ENCODE measurements at regions not wholly inside any gene's neighbourhood (a gene's known extent, or its start where the extent isn't known, plus 50 kb on each side); places are given as distances from the start of the nearest gene placed in this dataset.

GRCh38 chr6:105626295-105627158 is 223.6 kb upstream of the PREP start:
- ATAC-seq (no peak), FAIRE-seq (no peak), DNase-seq (ENCODE audit: low read depth in 1 of 2, low spot score in 1 of 2) (no peak)
- Histone ChIP-seq H3K27ac (no peak overlapping the region), H3K4me2 (no peak overlapping the region), H3K4me1 (no peaks in the 10 kb centered on the region), H3K9me3 (no peaks in the 10 kb centered on the region), H3K4me3 (no peak overlapping the region)
- 86% methylated on average over 2 of the region's 2 CpGs for WGBS (ENCODE audit: missing lambda C conversion rate)
- ChIA-PET POLR2A (no interaction called here), CTCF (no interaction called here)
- TF ChIP-seq HMGXB4 (CRISPR knock-in tag; IDR thresholded peaks at IDR 0.05; ENCODE audit: borderline replicate concordance) (no peak), ZFP36 (IDR thresholded peaks at IDR 0.05; ENCODE audit: borderline replicate concordance, partially characterized antibody) (no peak), SMC3 (IDR thresholded peaks at IDR 0.05) (no peak), JUNB (IDR thresholded peaks at IDR 0.05) (no peak), EHF (CRISPR knock-in tag; IDR thresholded peaks at IDR 0.05) (no peak), RNF2 (IDR thresholded peaks at IDR 0.05; ENCODE audit: borderline replicate concordance, low read depth) (no peak)
- TF ChIP-seq, protein P1, sequence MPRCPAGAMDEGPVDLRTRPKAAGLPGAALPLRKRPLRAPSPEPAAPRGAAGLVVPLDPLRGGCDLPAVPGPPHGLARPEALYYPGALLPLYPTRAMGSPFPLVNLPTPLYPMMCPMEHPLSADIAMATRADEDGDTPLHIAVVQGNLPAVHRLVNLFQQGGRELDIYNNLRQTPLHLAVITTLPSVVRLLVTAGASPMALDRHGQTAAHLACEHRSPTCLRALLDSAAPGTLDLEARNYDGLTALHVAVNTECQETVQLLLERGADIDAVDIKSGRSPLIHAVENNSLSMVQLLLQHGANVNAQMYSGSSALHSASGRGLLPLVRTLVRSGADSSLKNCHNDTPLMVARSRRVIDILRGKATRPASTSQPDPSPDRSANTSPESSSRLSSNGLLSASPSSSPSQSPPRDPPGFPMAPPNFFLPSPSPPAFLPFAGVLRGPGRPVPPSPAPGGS (IDR thresholded peaks at IDR 0.05): no peak

DNA sequence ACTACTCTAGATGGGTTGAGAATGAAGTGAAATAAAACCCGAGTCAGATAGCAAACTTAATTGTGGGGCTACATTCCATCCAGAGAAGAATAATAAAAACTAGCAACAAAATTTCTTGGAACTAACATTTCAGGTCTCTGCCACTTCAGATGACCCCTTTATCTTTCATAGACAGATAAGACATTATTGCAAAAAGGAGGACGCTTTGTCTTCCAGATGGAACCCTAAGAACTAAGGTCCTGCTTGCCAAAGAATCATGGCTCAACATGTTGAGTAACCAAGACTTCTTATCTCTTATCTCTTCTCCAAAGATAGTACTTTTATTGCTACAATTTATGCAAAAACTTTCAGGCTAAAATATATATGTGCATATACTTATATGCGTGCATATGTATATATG is 221.1 kb upstream of the PREP start:
- H3K4me1 ChIP-seq: no peaks in the 10 kb centered on the region
- TF ChIP-seq RNF2 (IDR thresholded peaks at IDR 0.05; ENCODE audit: borderline replicate concordance, low read depth) (no peak), PHF8 (IDR thresholded peaks at IDR 0.05; ENCODE audit: borderline replicate concordance, low read depth) (no peak), SREBF2 (IDR thresholded peaks at IDR 0.05) (no peak), NFE2L2 (conservative IDR thresholded peaks at IDR 0.05; ENCODE audit: low read length) (no peak), RFX5 (IDR thresholded peaks at IDR 0.05) (no peak), TP53 (CRISPR knock-in tag; IDR thresholded peaks at IDR 0.05) (no peak), RCOR1 (IDR thresholded peaks at IDR 0.05; ENCODE audit: low read depth, low read length) (no peak), NPAS2 (CRISPR knock-in tag; IDR thresholded peaks at IDR 0.05; ENCODE audit: borderline replicate concordance) (no peak)
- TF ChIP-seq, protein P2, sequence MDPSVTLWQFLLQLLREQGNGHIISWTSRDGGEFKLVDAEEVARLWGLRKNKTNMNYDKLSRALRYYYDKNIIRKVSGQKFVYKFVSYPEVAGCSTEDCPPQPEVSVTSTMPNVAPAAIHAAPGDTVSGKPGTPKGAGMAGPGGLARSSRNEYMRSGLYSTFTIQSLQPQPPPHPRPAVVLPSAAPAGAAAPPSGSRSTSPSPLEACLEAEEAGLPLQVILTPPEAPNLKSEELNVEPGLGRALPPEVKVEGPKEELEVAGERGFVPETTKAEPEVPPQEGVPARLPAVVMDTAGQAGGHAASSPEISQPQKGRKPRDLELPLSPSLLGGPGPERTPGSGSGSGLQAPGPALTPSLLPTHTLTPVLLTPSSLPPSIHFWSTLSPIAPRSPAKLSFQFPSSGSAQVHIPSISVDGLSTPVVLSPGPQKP (IDR thresholded peaks at IDR 0.05; ENCODE audit: low read depth, low read length): no peak
- H3K4me2 ChIP-seq: no peak overlapping the region
- CTCF ChIA-PET: interaction anchor here (1.2 kb wide), 1 partner anchor 153 kb away, joined by 4 read pairs; no protein-coding TSS in a partner anchor
- ATAC-seq (no peak), DNase-seq (ENCODE audit: low read depth in 1 of 2, low spot score in 1 of 2) (no peak), FAIRE-seq (no peak)
- H3K4me3 ChIP-seq: no peak overlapping the region
- POLR2A ChIA-PET: no interaction called here
- no peaks in the 10 kb centered on the region for H3K9me3 ChIP-seq
- no peak overlapping the region for H3K27ac ChIP-seq
- WGBS (ENCODE audit: missing lambda C conversion rate): 82% methylated on average over 3 of the region's 3 CpGs

GRCh38 chr6:105622226-105622625 is 219.3 kb upstream of the PREP start:
- H3K27ac ChIP-seq: no peak overlapping the region
- FAIRE-seq (no peak), DNase-seq (ENCODE audit: low read depth in 1 of 2, low spot score in 1 of 2) (no peak), ATAC-seq (no peak)
- H3K4me3 ChIP-seq: no peak overlapping the region
- no peaks in the 10 kb centered on the region for H3K9me3 ChIP-seq
- CTCF ChIA-PET: interaction anchor here (1.0 kb wide), 1 partner anchor 12 kb away, joined by 3 read pairs; no protein-coding TSS in a partner anchor
- H3K4me1 ChIP-seq: no peaks in the 10 kb centered on the region
- 76% methylated on average over 3 of the region's 3 CpGs for WGBS (ENCODE audit: missing lambda C conversion rate)
- POLR2A ChIA-PET: no interaction called here
- no peak overlapping the region for H3K4me2 ChIP-seq
- TF ChIP-seq NFE2L2 (conservative IDR thresholded peaks at IDR 0.05; ENCODE audit: low read length) (no peak), FOSB (CRISPR knock-in tag; IDR thresholded peaks at IDR 0.05) (no peak), PHF8 (IDR thresholded peaks at IDR 0.05; ENCODE audit: borderline replicate concordance, low read depth) (no peak), PBX3 (IDR thresholded peaks at IDR 0.05) (no peak), SREBF2 (IDR thresholded peaks at IDR 0.05) (no peak), FOSL2 (IDR thresholded peaks at IDR 0.05) (no peak), FOSL2 (CRISPR knock-in tag; IDR thresholded peaks at IDR 0.05) (no peak), ZC3H11A (IDR thresholded peaks at IDR 0.05) (no peak), SMC3 (IDR thresholded peaks at IDR 0.05) (no peak), CBX8 (IDR thresholded peaks at IDR 0.05) (no peak), E2F6 (IDR thresholded peaks at IDR 0.05; ENCODE audit: borderline replicate concordance, low read depth) (no peak), KDM5A (IDR thresholded peaks at IDR 0.05) (no peak), GATA3 (IDR thresholded peaks at IDR 0.05; ENCODE audit: borderline replicate concordance) (no peak)
- TF ChIP-seq, protein P2 (IDR thresholded peaks at IDR 0.05; ENCODE audit: low read depth, low read length): no peak
- TF ChIP-seq, protein P1 (IDR thresholded peaks at IDR 0.05): no peak
